CD4-positive, alpha-beta T cell treated with Interleukin-21 for 1 hour (primary cell): ENCODE measurements at regions not wholly inside any gene's neighbourhood (a gene's known extent, or its start where the extent isn't known, plus 50 kb on each side); places are given as distances from the start of the nearest gene placed in this dataset.

Source experiments
- DNase-seq: peaks from one replicate; pipeline ENCODE4 v3.0.0-alpha.2; 2020

- no peak for DNase-seq
Observed at GRCh38 chr13:23984546-23984945, 87.2 kb upstream of the C1QTNF9B start.

GRCh38 chr13:23985060-23985459 is 87.8 kb upstream of the C1QTNF9B start:
- DNase-seq, result no peak

GRCh38 chr13:23985839-23986238 is 88.5 kb upstream of the C1QTNF9B start:
- DNase-seq, result no peak

- no peak for DNase-seq
Observed at GRCh38 chr13:23986619-23987018, 89.3 kb upstream of the C1QTNF9B start.

- no peak for DNase-seq
Observed at GRCh38 chr13:23987331-23987894, 90.1 kb upstream of the C1QTNF9B start.

GRCh38 chr13:23988546-23989122 is 91.3 kb upstream of the C1QTNF9B start:
- DNase-seq, result no peak

- DNase-seq, result no peak
Observed at GRCh38 chr13:23990455-23990854, 93.2 kb upstream of the C1QTNF9B start.

- no peak for DNase-seq
Observed at GRCh38 chr13:23991119-23991518, 93.8 kb upstream of the C1QTNF9B start.

GRCh38 chr13:23992781-23993679 is 95.7 kb upstream of the C1QTNF9B start:
- DNase-seq, result no peak

GRCh38 chr13:23993680-23993985 is 96.3 kb upstream of the C1QTNF9B start:
- no peak for DNase-seq

GRCh38 chr13:23995283-23996073 is 98.2 kb upstream of the C1QTNF9B start:
- no peak for DNase-seq

GRCh38 chr13:23996456-23996855 is 99.2 kb upstream of the C1QTNF9B start:
- DNase-seq, result no peak

GRCh38 chr13:23999424-23999823 is 102.1 kb upstream of the C1QTNF9B start:
- DNase-seq, result no peak

- no peak for DNase-seq
Observed at GRCh38 chr13:24002206-24002815, 105.0 kb upstream of the C1QTNF9B start.

- no peak for DNase-seq
Observed at GRCh38 chr13:24004142-24004899, 107.0 kb upstream of the C1QTNF9B start.

- no peak for DNase-seq
Observed at GRCh38 chr13:24004971-24005370, 107.7 kb upstream of the C1QTNF9B start.

- no peak for DNase-seq
Observed at GRCh38 chr13:24005755-24006281, 108.5 kb upstream of the C1QTNF9B start.

GRCh38 chr13:24006520-24007248 is 109.4 kb upstream of the C1QTNF9B start:
- DNase-seq, result no peak

GRCh38 chr13:24007979-24008620 is 110.8 kb upstream of the C1QTNF9B start:
- no peak for DNase-seq

GRCh38 chr13:24008679-24009078 is 111.4 kb upstream of the C1QTNF9B start:
- no peak for DNase-seq

GRCh38 chr13:24011266-24011665 is 114.0 kb upstream of the C1QTNF9B start:
- no peak for DNase-seq
